ENCODE measurements at regions not wholly inside any gene's neighbourhood (a gene's known extent, or its start where the extent isn't known, plus 50 kb on each side); places are given as distances from the start of the nearest gene placed in this dataset.

- in situ Hi-C loops (cut with HindIII; ENCODE audit: low sequenced_read_pairs): no loop called here
- no peak for DNase-seq (ENCODE audit: low read depth, low spot score)
- no peak overlapping the region for H3K4me3 ChIP-seq (ENCODE audit: low read depth, low read length)
- no peak for TF ChIP-seq CTCF (IDR thresholded peaks at IDR 0.05; ENCODE audit: low read depth, low read length)
Observed at GRCh38 chr18:24991141-24992060, 360.6 kb downstream of the ZNF521 start.

GRCh38 chr18:24992491-24992890 is 359.5 kb downstream of the ZNF521 start:
- no peak for TF ChIP-seq CTCF (IDR thresholded peaks at IDR 0.05; ENCODE audit: low read depth, low read length)
- DNase-seq (ENCODE audit: low read depth, low spot score): peak; percentile 42
- no peak overlapping the region for H3K4me3 ChIP-seq (ENCODE audit: low read depth, low read length)
- in situ Hi-C loops (cut with HindIII; ENCODE audit: low sequenced_read_pairs): no loop called here

- in situ Hi-C loops (cut with HindIII; ENCODE audit: low sequenced_read_pairs): no loop called here
- DNase-seq (ENCODE audit: low read depth, low spot score): no peak
- no peak overlapping the region for H3K4me3 ChIP-seq (ENCODE audit: low read depth, low read length)
- TF ChIP-seq CTCF (IDR thresholded peaks at IDR 0.05; ENCODE audit: low read depth, low read length): no peak
Observed at GRCh38 chr18:24993628-24994027, 358.3 kb downstream of the ZNF521 start.

- DNase-seq (ENCODE audit: low read depth, low spot score): peak; percentile 39
- no peak overlapping the region for H3K4me3 ChIP-seq (ENCODE audit: low read depth, low read length)
- in situ Hi-C loops (cut with HindIII; ENCODE audit: low sequenced_read_pairs): no loop called here
- TF ChIP-seq CTCF (IDR thresholded peaks at IDR 0.05; ENCODE audit: low read depth, low read length): no peak
Observed at GRCh38 chr18:24995056-24995455, 356.9 kb downstream of the ZNF521 start.

GRCh38 chr18:24995755-24996154 is 356.2 kb downstream of the ZNF521 start:
- in situ Hi-C loops (cut with HindIII; ENCODE audit: low sequenced_read_pairs): no loop called here
- no peak for TF ChIP-seq CTCF (IDR thresholded peaks at IDR 0.05; ENCODE audit: low read depth, low read length)
- peak; percentile 7 for DNase-seq (ENCODE audit: low read depth, low spot score)
- no peak overlapping the region for H3K4me3 ChIP-seq (ENCODE audit: low read depth, low read length)

- in situ Hi-C loops (cut with HindIII; ENCODE audit: low sequenced_read_pairs): no loop called here
- H3K4me3 ChIP-seq (ENCODE audit: low read depth, low read length): no peak overlapping the region
- no peak for TF ChIP-seq CTCF (IDR thresholded peaks at IDR 0.05; ENCODE audit: low read depth, low read length)
- no peak for DNase-seq (ENCODE audit: low read depth, low spot score)
Observed at GRCh38 chr18:24999650-25000267, 352.2 kb downstream of the ZNF521 start.
